HCT116 (cell line): ENCODE measurements at regions not wholly inside any gene's neighbourhood (a gene's known extent, or its start where the extent isn't known, plus 50 kb on each side); places are given as distances from the start of the nearest gene placed in this dataset.

Experiments used
- ATAC-seq: fragments of 200-7000 bp; cut with Tn5 transposase; 2 replicates; pipeline ENCODE4 v1.9.1; 2020; ENCODE audit warnings: mild to moderate bottlenecking, moderate library complexity
- BruUV-seq: library from RNA; stranded (reverse); fragments of 400-500 nt; replicated peaks from 2 replicates; lab custom pipeline; 2021; lab: Mats Ljungman, UMichigan
- CTCF ChIA-PET: fragments of 300-600 bp; sonication (Branson Sonifier 250); formaldehyde crosslinking; loops from one replicate; lab custom pipeline; 2021; ENCODE audit warnings: antibody characterized with exemption; lab: Charles Lee
- POLR2A ChIA-PET: fragments of 300-600, 350-600 bp; sonication (Branson Sonifier 250); formaldehyde crosslinking; loops from one replicate; lab custom pipeline; 2021; ENCODE audit warnings: antibody characterized with exemption; lab: Charles Lee
- RAD21 ChIA-PET, 2 experiments: fragments of 300-600 bp; sonication (Branson Sonifier 250); formaldehyde crosslinking; loops; one replicate each; lab custom pipeline; 2023; ENCODE audit warnings: low total read pairs in 2 of 2; ENCODE audit not compliant: uncharacterized antibody in 2 of 2, unreplicated experiment in 2 of 2, low non-redundant PET in 1 of 2; lab: Charles Lee
- DNase-seq: peaks from one replicate; pipeline ENCODE4 v3.0.0-alpha.2; 2010; ENCODE audit warnings: low read depth, low spot score
- H2AFZ ChIP-seq: fragments of 200-600 bp; shearing (Covaris generic), sonication (generic); 2 replicates; pipeline ENCODE4 v1.6.1; 2017; ENCODE audit warnings: low read depth, mixed run types, mixed read lengths, antibody characterized with exemption, low read length; ENCODE audit not compliant: poor library complexity, severe bottlenecking
- H3K27ac ChIP-seq: 2 replicates; pipeline ENCODE4 v1.5.1; 2012; ENCODE audit warnings: low read depth, low read length
- H3K27me3 ChIP-seq: fragments of 200-600 bp; sonication (generic); 2 replicates; pipeline ENCODE4 v1.6.1; 2016; ENCODE audit warnings: mixed run types, low read length, mixed read lengths; ENCODE audit not compliant: insufficient read depth
- H3K36me3 ChIP-seq, 2 experiments: fragments of 200-500 bp in 1 of 2; fragments of 200-600 bp in 1 of 2; sonication (Bioruptor generic) in 1 of 2; sonication (generic) in 1 of 2; 2 replicates each; pipeline versions ENCODE4 v1.5.1 to v1.6.1; 2014 to 2016; ENCODE audit warnings: low read length in 2 of 2, inconsistent platforms in 1 of 2, mixed read lengths in 1 of 2, mixed run types in 1 of 2; ENCODE audit not compliant: insufficient read depth in 2 of 2, control insufficient read depth in 1 of 2
- H3K4me1 ChIP-seq, 2 experiments: fragments of 200-600 bp in 1 of 2; sonication (generic) in 1 of 2; 2 replicates each; pipeline versions ENCODE4 v1.5.1 to v1.6.1; 2012 to 2017; ENCODE audit warnings: low read length in 2 of 2, inconsistent platforms in 1 of 2, mild to moderate bottlenecking in 1 of 2, mixed read lengths in 1 of 2, mixed run types in 1 of 2, moderate library complexity in 1 of 2; ENCODE audit not compliant: insufficient read depth in 2 of 2, control insufficient read depth in 1 of 2
- H3K4me2 ChIP-seq: fragments of 200-600 bp; sonication (generic); 2 replicates; pipeline ENCODE4 v1.6.1; 2017; ENCODE audit warnings: mixed run types, low read length, mixed read lengths
- H3K4me3 ChIP-seq, 2 experiments: fragments of 200-600 bp in 1 of 2; sonication (generic) in 1 of 2; replicated peaks in 1 of 2; 2 replicates each; pipeline ENCODE4 v1.5.1; 2011 to 2016; ENCODE audit warnings: low read length in 2 of 2, control low read depth in 1 of 2, low read depth in 1 of 2, mild to moderate bottlenecking in 1 of 2, mixed read lengths in 1 of 2, mixed run types in 1 of 2
- H3K79me2 ChIP-seq: fragments of 200-600 bp; sonication (generic); 2 replicates; pipeline ENCODE4 v1.6.1; 2017; ENCODE audit warnings: mild to moderate bottlenecking, mixed run types, low read length, moderate library complexity, mixed read lengths; ENCODE audit not compliant: insufficient read depth
- H3K9ac ChIP-seq: fragments of 200-600 bp; sonication (generic); 2 replicates; pipeline ENCODE4 v1.6.1; 2016; ENCODE audit warnings: low read length, mixed read lengths
- H3K9me2 ChIP-seq: fragments of 200-600 bp; sonication (generic), shearing (Covaris generic); 2 replicates; pipeline ENCODE4 v1.6.1; 2017; ENCODE audit warnings: mixed run types, mild to moderate bottlenecking, moderate library complexity; ENCODE audit not compliant: insufficient read depth
- H3K9me3 ChIP-seq, 2 experiments: fragments of 200-500 bp in 1 of 2; fragments of 200-600 bp in 1 of 2; sonication (Bioruptor generic) in 1 of 2; sonication (generic) in 1 of 2; 2 replicates each; pipeline ENCODE4 v1.6.1; 2014 to 2017; ENCODE audit warnings: low read length in 2 of 2, mixed read lengths in 2 of 2, inconsistent platforms in 1 of 2, low read depth in 1 of 2, mild to moderate bottlenecking in 1 of 2, mixed run types in 1 of 2, moderate library complexity in 1 of 2; ENCODE audit not compliant: control insufficient read depth in 1 of 2, insufficient read depth in 1 of 2
- H4K20me1 ChIP-seq: fragments of 200-600 bp; sonication (generic), shearing (Covaris generic); 2 replicates; pipeline ENCODE4 v1.6.1; 2017; ENCODE audit warnings: mixed run types, mild to moderate bottlenecking, moderate library complexity; ENCODE audit not compliant: insufficient read depth
- ATF3 ChIP-seq: IDR thresholded peaks from 2 replicates; pipeline ENCODE4 v1.6.1; 2012
- CBX3 ChIP-seq: IDR thresholded peaks from 2 replicates; pipeline ENCODE4 v1.6.1; 2012; ENCODE audit warnings: low read depth
- CEBPB ChIP-seq: IDR thresholded peaks from 2 replicates; pipeline ENCODE4 v1.6.1; 2012; ENCODE audit warnings: low read depth
- EGR1 ChIP-seq: IDR thresholded peaks from 2 replicates; pipeline ENCODE4 v1.6.1; 2012; ENCODE audit warnings: low read depth
- ELF1 ChIP-seq: IDR thresholded peaks from 2 replicates; pipeline ENCODE4 v1.6.1; 2012; ENCODE audit warnings: low read depth, borderline replicate concordance
- EZH2 ChIP-seq: fragments of 200-600 bp; sonication (generic); IDR thresholded peaks from 2 replicates; pipeline ENCODE4 v1.6.1; 2017; ENCODE audit warnings: antibody characterized with exemption, mixed run types
- EZH2phosphoT487 ChIP-seq: fragments of 200-600 bp; IDR thresholded peaks from 2 replicates; pipeline ENCODE4 v1.6.1; 2018; ENCODE audit warnings: antibody characterized with exemption, borderline replicate concordance
- FOSL1 ChIP-seq: IDR thresholded peaks from 2 replicates; pipeline ENCODE4 v1.6.1; 2012; ENCODE audit warnings: low read depth
- JUND ChIP-seq: IDR thresholded peaks from 2 replicates; pipeline ENCODE4 v1.6.1; 2012
- POLR2AphosphoS5 ChIP-seq: IDR thresholded peaks from 2 replicates; pipeline ENCODE4 v1.6.1; 2011; ENCODE audit warnings: mild to moderate bottlenecking, low read depth, low read length, moderate library complexity
- RAD21 ChIP-seq: IDR thresholded peaks from 2 replicates; pipeline ENCODE4 v1.6.1; 2012; ENCODE audit warnings: low read depth, mild to moderate bottlenecking
- SIN3A ChIP-seq: IDR thresholded peaks from 2 replicates; pipeline ENCODE4 v1.6.1; 2012; ENCODE audit warnings: low read depth
- SP1 ChIP-seq: IDR thresholded peaks from 2 replicates; pipeline ENCODE4 v1.6.1; 2012; ENCODE audit warnings: low read depth
- SRF ChIP-seq: IDR thresholded peaks from 2 replicates; pipeline ENCODE4 v1.6.1; 2012; ENCODE audit warnings: low read depth
- TCF7L2 ChIP-seq: IDR thresholded peaks from 2 replicates; pipeline ENCODE4 v1.7.0; 2011; ENCODE audit warnings: borderline replicate concordance, inconsistent platforms; ENCODE audit not compliant: insufficient read depth, insufficient read length; ENCODE audit errors: extremely low read depth
- YY1 ChIP-seq: IDR thresholded peaks from 2 replicates; pipeline ENCODE4 v1.6.1; 2011; ENCODE audit warnings: low read length, low read depth, moderate library complexity, mild to moderate bottlenecking; ENCODE audit not compliant: insufficient replicate concordance; ENCODE audit errors: extremely low read depth
- ZFX ChIP-seq: fragments of 450-650 bp; IDR thresholded peaks from 2 replicates; pipeline ENCODE4 v1.6.1; 2017
- ZNF274 ChIP-seq: fragments of 200-500 bp; sonication (Bioruptor generic); IDR thresholded peaks from 2 replicates; pipeline ENCODE4 v1.6.1; 2014; ENCODE audit warnings: mild to moderate bottlenecking, low read depth, low read length, inconsistent platforms
- intact Hi-C: fragments of 100-400 bp; cut with micrococcal nuclease; formaldehyde crosslinking; loops from 2 replicates; pipeline ENCODE4 v1.10.0; 2022
- TF ChIP-seq, protein P1 (sequence below), 3 experiments: fragments of 200-600 bp in 1 of 3; sonication (generic) in 1 of 3; IDR thresholded peaks in 2 of 3; conservative IDR thresholded peaks in 1 of 3; 2 replicates each; pipeline ENCODE4 v1.5.1; 2012 to 2017; ENCODE audit warnings: low read depth in 2 of 3, low read length in 2 of 3, antibody characterized with exemption in 1 of 3, borderline replicate concordance in 1 of 3, control low read depth in 1 of 3, mild to moderate bottlenecking in 1 of 3, mixed read lengths in 1 of 3, mixed run types in 1 of 3, moderate library complexity in 1 of 3; ENCODE audit not compliant: insufficient read depth in 1 of 3

DNA sequence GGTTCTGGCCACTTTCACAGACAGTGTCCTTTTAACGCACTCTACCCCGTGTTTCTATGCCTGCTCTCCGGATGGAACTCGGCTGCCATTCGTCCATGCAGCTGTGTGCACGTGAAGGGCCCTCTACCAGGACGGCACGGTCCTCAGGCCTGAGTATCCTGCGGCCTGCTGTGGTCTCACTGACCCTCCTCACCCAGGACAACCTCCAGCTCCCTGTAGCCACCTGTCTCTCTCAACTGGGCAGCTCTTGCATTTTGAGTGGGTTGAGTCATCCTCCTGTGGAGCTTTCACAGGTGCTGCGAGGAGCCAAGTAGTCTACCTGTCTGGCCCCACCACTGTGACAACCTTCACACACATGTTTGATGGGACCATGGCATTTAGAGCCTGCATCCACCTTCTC lies 321.7 kb upstream of the TSHZ3 start:
- RAD21 ChIA-PET, result no interaction called here
- H3K4me1 ChIP-seq, result no peaks in the 10 kb centered on the region
- H3K27ac ChIP-seq, result no peak overlapping the region
- H3K36me3 ChIP-seq, result no peaks in the 10 kb centered on the region
- CTCF ChIA-PET, result no interaction called here
- H3K27me3 ChIP-seq, result no peaks in the 10 kb centered on the region
- TF ChIP-seq TCF7L2, result no peak
- TF ChIP-seq JUND, result no peak
- TF ChIP-seq SIN3A, result no peak
- TF ChIP-seq EZH2, result no peak
- no peak for TF ChIP-seq ZNF274
- TF ChIP-seq RAD21, result no peak
- TF ChIP-seq, protein P1, sequence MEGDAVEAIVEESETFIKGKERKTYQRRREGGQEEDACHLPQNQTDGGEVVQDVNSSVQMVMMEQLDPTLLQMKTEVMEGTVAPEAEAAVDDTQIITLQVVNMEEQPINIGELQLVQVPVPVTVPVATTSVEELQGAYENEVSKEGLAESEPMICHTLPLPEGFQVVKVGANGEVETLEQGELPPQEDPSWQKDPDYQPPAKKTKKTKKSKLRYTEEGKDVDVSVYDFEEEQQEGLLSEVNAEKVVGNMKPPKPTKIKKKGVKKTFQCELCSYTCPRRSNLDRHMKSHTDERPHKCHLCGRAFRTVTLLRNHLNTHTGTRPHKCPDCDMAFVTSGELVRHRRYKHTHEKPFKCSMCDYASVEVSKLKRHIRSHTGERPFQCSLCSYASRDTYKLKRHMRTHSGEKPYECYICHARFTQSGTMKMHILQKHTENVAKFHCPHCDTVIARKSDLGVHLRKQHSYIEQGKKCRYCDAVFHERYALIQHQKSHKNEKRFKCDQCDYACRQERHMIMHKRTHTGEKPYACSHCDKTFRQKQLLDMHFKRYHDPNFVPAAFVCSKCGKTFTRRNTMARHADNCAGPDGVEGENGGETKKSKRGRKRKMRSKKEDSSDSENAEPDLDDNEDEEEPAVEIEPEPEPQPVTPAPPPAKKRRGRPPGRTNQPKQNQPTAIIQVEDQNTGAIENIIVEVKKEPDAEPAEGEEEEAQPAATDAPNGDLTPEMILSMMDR (IDR thresholded peaks at IDR 0.05 in 2 of 3, conservative IDR thresholded peaks at IDR 0.05 in 1 of 3; ENCODE audit: borderline replicate concordance in 1 of 3, insufficient read depth in 1 of 3, low read depth in 2 of 3, low read length in 2 of 3), result no peak
- no peak for TF ChIP-seq YY1
- TF ChIP-seq EGR1, result no peak
- TF ChIP-seq EZH2phosphoT487, result no peak
- TF ChIP-seq ZFX, result no peak
- no peak for TF ChIP-seq ELF1
- TF ChIP-seq POLR2AphosphoS5, result no peak
- TF ChIP-seq SRF, result no peak
- no peak for TF ChIP-seq CBX3
- TF ChIP-seq FOSL1, result no peak
- TF ChIP-seq SP1, result no peak
- TF ChIP-seq ATF3, result no peak
- TF ChIP-seq CEBPB, result no peak
- H2AFZ ChIP-seq, result no peak overlapping the region
- no peaks in the 10 kb centered on the region for H3K79me2 ChIP-seq
- intact Hi-C loops, result no loop called here
- H3K4me2 ChIP-seq, result no peak overlapping the region
- DNase-seq (no peak), ATAC-seq (no peak)
- no peaks in the 10 kb centered on the region for H3K9me2 ChIP-seq
- POLR2A ChIA-PET, result no interaction called here
- peaks cover 6 to 22% of the 10 kb centered on the region in 2 experiments; a peak in 2 of 4 replicates for H3K9me3 ChIP-seq
- H4K20me1 ChIP-seq, result no peaks in the 10 kb centered on the region
- H3K9ac ChIP-seq, result no peak overlapping the region
- H3K4me3 ChIP-seq, result no peak overlapping the region
- no TSS peak for BruUV-seq
